DMS 273 (cell line): ENCODE measurements at regions not wholly inside any gene's neighbourhood (a gene's known extent, or its start where the extent isn't known, plus 50 kb on each side); places are given as distances from the start of the nearest gene placed in this dataset.
"Not testable (repeated sequence)": the region's sequence is repeated elsewhere in the genome, so short reads cannot be mapped to it uniquely, and the experiment has no call there.

ENCODE experiments used
- DNase-seq: peaks from one replicate; lab custom pipeline; 2025; ENCODE audit not compliant: unreplicated experiment; lab: John Stamatoyannopoulos, UW

- DNase-seq = no peak
Measured at GRCh38 chr2:198917926-198918720, 539.6 kb downstream of the SATB2 start.

DNA sequence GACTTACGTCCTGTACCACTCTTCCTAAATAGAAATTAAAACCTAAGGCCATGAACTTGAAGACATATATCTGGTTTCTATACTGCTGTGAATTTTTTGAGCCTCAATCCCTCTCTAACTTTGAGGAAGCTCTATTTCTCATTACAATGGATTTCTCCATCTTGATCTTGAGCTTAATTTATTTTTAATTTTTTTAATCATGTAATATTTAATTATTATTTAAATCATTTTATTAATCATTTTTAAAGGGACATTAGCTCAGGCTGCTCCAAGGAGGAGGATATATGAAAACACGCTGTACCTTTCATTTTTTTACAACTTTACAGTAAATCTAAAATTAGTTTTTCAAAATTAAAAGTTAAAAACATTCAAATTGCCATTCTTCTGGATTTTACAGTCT is 540.5 kb downstream of the SATB2 start:
- no peak for DNase-seq

GRCh38 chr2:198916548-198917080 is 541.1 kb downstream of the SATB2 start:
- DNase-seq = no peak

DNA sequence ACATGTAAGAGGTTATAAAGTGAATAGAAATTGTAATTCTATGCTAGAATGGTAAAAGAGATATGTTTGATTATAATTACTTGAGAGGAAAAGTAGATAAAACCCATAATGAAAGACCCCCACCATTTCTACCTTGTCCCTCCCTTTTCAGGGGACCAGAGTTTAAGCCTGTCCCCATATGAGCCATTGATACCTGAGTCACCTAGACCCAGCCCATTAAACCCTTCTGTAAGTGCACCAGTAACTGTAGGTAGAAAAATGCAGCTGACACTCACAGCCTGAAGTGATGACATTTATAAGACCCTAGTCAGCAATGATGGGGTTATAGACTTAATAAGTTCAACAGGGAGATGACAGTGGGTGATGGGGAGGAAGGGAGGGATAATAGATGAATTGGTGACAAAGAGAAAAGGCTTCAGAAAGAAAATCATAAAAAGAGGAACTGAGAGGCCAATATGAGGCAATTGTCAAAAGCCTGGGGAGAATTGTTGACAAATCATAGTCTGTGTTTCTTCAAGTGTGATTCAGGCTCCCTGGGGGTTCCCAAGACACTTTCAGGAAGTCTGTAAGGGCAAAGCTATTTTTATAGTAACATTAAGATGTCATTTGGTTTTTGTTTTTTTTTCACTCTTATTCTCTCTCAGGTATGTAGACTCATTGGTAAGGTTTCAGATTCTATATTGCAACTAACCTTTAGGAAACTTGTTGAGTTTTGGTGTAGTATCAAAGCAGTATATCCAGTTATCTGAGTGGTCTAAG is 544.2 kb downstream of the SATB2 start:
- DNase-seq = no peak

GRCh38 chr2:198909525-198910267 is 548.0 kb downstream of the SATB2 start:
- DNase-seq = no peak

GRCh38 chr2:198905881-198906612 is 551.7 kb downstream of the SATB2 start:
- DNase-seq = no peak

DNA sequence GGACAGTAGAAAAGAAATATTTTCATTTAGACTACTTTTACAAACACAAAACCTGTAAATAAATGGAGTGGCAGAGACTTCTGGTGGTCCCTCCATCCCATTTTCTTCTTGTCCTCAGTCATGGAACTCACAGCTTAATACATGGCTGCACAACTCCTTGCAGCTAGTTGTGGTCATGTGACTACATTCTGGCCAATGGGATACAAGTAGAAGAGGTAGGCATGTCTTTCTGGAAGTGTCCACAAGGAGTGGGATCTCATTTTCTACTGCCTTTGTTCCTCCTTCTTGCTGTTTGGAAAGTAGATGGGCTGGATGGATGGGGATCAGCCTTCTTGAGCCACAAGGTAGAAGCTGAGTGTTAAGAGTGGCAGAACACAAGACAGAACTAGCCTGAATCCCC is 555.8 kb downstream of the SATB2 start:
- no peak for DNase-seq

GRCh38 chr2:198900141-198900540 is 557.6 kb downstream of the SATB2 start:
- no peak for DNase-seq

DNA sequence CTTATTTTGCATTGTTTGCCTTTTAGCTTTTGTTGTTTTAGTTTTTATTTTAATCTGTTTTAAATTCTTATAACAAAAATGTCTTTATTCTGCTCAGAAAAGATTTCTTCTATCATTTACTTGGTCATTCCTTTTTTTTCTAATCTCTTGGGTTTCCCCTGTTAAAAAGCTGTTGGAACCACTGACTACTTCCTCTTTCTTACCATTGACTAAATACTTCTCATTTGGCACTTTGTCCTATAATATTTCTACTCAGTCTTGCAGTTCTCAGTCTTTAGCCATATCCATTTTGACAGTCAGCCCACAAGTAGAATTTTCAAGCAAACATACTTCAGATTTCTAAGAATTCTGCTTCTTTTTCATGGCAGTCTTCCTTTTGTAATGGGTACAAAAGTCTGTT is 567.2 kb downstream of the SATB2 start:
- DNase-seq = no peak

GRCh38 chr2:198883604-198884003 is 574.1 kb downstream of the SATB2 start:
- no peak for DNase-seq

- no peak for DNase-seq
Measured at GRCh38 chr2:198880986-198881385, 576.8 kb downstream of the SATB2 start.

DNA sequence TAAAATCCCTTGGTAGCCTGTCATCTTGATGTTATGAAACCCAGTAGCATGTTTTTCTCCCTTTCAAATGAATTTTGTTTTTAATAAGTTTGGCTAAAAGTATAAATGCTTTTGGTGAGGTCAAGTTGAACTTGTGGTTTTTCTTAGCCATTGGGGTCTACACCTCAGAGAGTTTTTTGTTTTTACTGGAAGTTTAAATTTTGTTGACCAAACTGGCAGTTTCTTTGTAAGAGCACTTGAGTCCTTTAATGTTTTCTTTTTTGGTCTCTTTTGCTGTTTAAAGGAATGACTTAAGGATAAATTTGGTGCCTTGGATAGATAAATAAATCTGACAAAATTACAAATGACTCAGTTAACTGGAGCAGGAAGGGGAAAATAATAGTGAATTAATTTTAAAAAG is 577.3 kb downstream of the SATB2 start:
- DNase-seq = no peak

GRCh38 chr2:198874472-198874858 is 583.3 kb downstream of the SATB2 start:
- no peak for DNase-seq

- DNase-seq = no peak
Measured at GRCh38 chr2:198873503-198874471, 584.0 kb downstream of the SATB2 start.

DNA sequence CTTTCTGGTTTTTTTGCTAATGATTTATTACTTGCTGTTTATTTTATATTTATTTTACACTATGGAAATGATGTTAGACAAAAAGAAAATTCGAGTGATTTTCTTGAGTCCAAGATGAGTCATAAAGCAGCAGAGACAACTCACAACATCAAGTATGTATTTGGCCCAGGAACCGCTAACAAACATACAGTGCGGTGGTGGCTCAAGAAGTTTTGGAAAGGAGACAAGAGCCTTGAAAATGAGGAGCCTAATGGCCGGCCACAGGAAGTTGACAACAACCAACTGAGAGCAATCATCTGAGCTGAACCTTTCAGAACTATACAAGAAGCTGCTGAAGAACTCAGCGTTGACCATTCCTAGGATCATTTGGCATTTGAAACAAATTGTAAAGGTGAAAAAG is 594.1 kb downstream of the SATB2 start:
- no peak for DNase-seq

- DNase-seq = no peak
Measured at GRCh38 chr2:198861080-198861479, 596.7 kb downstream of the SATB2 start.

DNA sequence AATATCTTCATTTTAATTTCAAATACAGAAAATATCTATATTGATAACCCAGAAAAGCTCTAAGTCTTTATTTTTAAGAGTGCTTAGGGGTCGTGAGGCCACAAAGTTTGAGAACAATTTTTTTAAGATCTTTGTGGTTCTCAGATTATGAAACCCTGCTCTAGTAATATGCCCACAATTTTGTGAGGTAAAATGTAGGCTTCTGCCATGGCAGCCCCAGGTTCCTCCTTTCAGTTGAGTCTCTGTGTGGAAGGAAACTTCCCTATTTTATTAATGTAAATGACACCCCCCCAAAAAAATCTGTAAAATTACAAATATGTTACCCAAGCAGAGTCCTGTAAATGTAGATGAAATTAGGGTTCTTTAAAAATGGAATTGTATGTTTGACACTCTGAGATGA is 600.5 kb downstream of the SATB2 start:
- no peak for DNase-seq

GRCh38 chr2:198855746-198856145 is 602.0 kb downstream of the SATB2 start:
- not testable (repeated sequence) for DNase-seq

- no peak for DNase-seq
Measured at GRCh38 chr2:198852248-198852647, 605.5 kb downstream of the SATB2 start.

- DNase-seq = no peak
Measured at GRCh38 chr2:198825534-198825933, 632.2 kb downstream of the SATB2 start.
